PC-3 (cell line): ENCODE measurements at regions not wholly inside any gene's neighbourhood (a gene's known extent, or its start where the extent isn't known, plus 50 kb on each side); places are given as distances from the start of the nearest gene placed in this dataset.

Experiments
- CTCF ChIP-seq: fragments of 300-600 bp; sonication (generic); conservative IDR thresholded peaks from 2 replicates; pipeline ENCODE4 v1.5.1; 2017; ENCODE audit warnings: antibody characterized with exemption, low read depth, mild to moderate bottlenecking, low read length
- EZH2phosphoT487 ChIP-seq: fragments of 300-600 bp; sonication (generic); IDR thresholded peaks from 2 replicates; pipeline ENCODE4 v1.6.1; 2018; ENCODE audit warnings: mild to moderate bottlenecking, antibody characterized with exemption, low read length, borderline replicate concordance

DNA sequence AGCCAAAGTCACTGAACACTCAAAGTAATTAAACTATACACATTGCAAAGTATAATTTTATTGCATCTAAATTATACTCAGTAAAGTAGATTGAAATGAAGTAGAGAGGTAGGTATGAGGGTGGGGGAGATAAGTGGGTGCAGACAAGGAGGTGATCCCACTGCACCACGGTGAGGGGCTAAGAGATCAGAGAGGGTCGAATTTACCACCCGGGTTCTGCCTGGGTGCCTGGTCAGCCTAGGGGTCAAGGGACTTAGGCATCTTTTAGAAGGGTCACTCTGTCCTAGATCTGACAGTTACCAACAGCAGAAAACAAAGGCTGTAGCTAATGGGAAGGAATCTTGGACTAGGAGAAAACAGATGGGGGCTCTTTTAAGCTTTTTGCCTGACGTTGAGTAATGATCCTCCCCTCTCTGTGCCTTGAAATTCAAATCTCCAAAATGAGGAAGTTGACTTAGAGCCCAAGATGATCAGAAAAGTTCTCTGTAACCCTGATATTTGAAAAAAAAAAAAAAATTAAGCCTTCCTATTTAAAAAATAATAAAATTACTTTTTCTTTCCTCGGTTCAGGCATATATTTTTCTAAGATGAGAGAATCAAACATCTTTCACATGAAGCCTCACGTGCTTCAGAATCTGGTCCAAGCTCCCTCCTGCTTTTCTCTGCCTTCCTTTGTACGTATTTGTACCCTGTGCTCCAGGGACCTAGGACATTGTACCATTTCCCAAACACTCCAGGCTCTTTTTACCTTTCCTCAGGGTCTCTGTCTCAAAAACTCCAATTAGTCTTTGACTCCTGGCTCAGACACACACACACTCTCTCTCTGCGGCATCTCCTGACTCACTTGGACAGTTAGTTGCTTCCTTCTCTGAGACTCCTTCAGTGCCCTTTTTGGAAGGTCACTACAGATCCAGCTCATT is 353.9 kb downstream of the CYRIA start:
- TF ChIP-seq EZH2phosphoT487 = no peak
- no peak for TF ChIP-seq CTCF
